T-helper 1 cell treated with Interleukin-12 subunit alpha and Interleukin-12 subunit beta and Interleukin-4 antibody, amounts not matched to agents 30 ng/mL and 1 ng/mL, for 36 hours (primary cell): ENCODE measurements at regions not wholly inside any gene's neighbourhood (a gene's known extent, or its start where the extent isn't known, plus 50 kb on each side); places are given as distances from the start of the nearest gene placed in this dataset.

Experiments
- intact Hi-C: fragments of 100-400 bp; cut with micrococcal nuclease; formaldehyde crosslinking; loops from one replicate; pipeline ENCODE4 v1.15.1; 2024

- intact Hi-C loops, result no loop called here
Measured at GRCh38 chr7:97466999-97467740, 264.7 kb upstream of the TAC1 start.

- intact Hi-C loops, result no loop called here
Measured at GRCh38 chr7:97468493-97468892, 263.4 kb upstream of the TAC1 start.

GRCh38 chr7:97470726-97471125, 261.2 kb upstream of the TAC1 start:
- intact Hi-C loops, result no loop called here

- intact Hi-C loops, result no loop called here
Measured at GRCh38 chr7:97471491-97471890, 260.4 kb upstream of the TAC1 start.

GRCh38 chr7:97479740-97480290, 252.1 kb upstream of the TAC1 start:
- intact Hi-C loops, result no loop called here

GRCh38 chr7:97480772-97481390, 251.0 kb upstream of the TAC1 start:
- intact Hi-C loops, result no loop called here

GRCh38 chr7:97495487-97495886, 236.4 kb upstream of the TAC1 start:
- intact Hi-C loops, result loop anchor here (5.0 kb wide), 1 partner anchor 432 kb away; no protein-coding TSS in a partner anchor

- intact Hi-C loops, result loop anchor here (1.0 to 5.0 kb wide), 2 partner anchors 336 to 428 kb away; no protein-coding TSS in a partner anchor
Measured at GRCh38 chr7:97499204-97499603, 232.7 kb upstream of the TAC1 start.

- intact Hi-C loops, result no loop called here
Measured at GRCh38 chr7:97503367-97504094, 228.4 kb upstream of the TAC1 start.

- intact Hi-C loops, result no loop called here
Measured at GRCh38 chr7:97506728-97507127, 225.2 kb upstream of the TAC1 start.

- intact Hi-C loops, result no loop called here
Measured at GRCh38 chr7:97512441-97513207, 219.3 kb upstream of the TAC1 start.

- intact Hi-C loops, result no loop called here
Measured at GRCh38 chr7:97513326-97513725, 218.6 kb upstream of the TAC1 start.

GRCh38 chr7:97541188-97541587, 190.7 kb upstream of the TAC1 start:
- intact Hi-C loops, result no loop called here

GRCh38 chr7:97555857-97556421, 175.9 kb upstream of the TAC1 start:
- intact Hi-C loops, result no loop called here

GRCh38 chr7:97565665-97566064, 166.2 kb upstream of the TAC1 start:
- intact Hi-C loops, result no loop called here

GRCh38 chr7:97573065-97573464, 158.8 kb upstream of the TAC1 start:
- intact Hi-C loops, result no loop called here

- intact Hi-C loops, result no loop called here
Measured at GRCh38 chr7:97576043-97576442, 155.8 kb upstream of the TAC1 start.

GRCh38 chr7:97578225-97578624, 153.7 kb upstream of the TAC1 start:
- intact Hi-C loops, result no loop called here

- intact Hi-C loops, result no loop called here
Measured at GRCh38 chr7:97580205-97580604, 151.7 kb upstream of the TAC1 start.

GRCh38 chr7:97595439-97595838, 136.4 kb upstream of the TAC1 start:
- intact Hi-C loops, result no loop called here

- intact Hi-C loops, result no loop called here
Measured at GRCh38 chr7:97601931-97602457, 129.9 kb upstream of the TAC1 start.
